GM12874 (cell line): ENCODE measurements at regions not wholly inside any gene's neighbourhood (a gene's known extent, or its start where the extent isn't known, plus 50 kb on each side); places are given as distances from the start of the nearest gene placed in this dataset.

Experiments
- TF ChIP-seq, protein P1 (sequence below): IDR thresholded peaks from 2 replicates; pipeline ENCODE4 v1.5.1; 2011; ENCODE audit warnings: low read depth, mild to moderate bottlenecking, control low read depth, low read length, moderate library complexity; ENCODE audit not compliant: insufficient read depth

GRCh38 chr10:90403211-90404000 lies 454.4 kb downstream of the HTR7 start:
- TF ChIP-seq, protein P1, sequence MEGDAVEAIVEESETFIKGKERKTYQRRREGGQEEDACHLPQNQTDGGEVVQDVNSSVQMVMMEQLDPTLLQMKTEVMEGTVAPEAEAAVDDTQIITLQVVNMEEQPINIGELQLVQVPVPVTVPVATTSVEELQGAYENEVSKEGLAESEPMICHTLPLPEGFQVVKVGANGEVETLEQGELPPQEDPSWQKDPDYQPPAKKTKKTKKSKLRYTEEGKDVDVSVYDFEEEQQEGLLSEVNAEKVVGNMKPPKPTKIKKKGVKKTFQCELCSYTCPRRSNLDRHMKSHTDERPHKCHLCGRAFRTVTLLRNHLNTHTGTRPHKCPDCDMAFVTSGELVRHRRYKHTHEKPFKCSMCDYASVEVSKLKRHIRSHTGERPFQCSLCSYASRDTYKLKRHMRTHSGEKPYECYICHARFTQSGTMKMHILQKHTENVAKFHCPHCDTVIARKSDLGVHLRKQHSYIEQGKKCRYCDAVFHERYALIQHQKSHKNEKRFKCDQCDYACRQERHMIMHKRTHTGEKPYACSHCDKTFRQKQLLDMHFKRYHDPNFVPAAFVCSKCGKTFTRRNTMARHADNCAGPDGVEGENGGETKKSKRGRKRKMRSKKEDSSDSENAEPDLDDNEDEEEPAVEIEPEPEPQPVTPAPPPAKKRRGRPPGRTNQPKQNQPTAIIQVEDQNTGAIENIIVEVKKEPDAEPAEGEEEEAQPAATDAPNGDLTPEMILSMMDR: no peak

DNA sequence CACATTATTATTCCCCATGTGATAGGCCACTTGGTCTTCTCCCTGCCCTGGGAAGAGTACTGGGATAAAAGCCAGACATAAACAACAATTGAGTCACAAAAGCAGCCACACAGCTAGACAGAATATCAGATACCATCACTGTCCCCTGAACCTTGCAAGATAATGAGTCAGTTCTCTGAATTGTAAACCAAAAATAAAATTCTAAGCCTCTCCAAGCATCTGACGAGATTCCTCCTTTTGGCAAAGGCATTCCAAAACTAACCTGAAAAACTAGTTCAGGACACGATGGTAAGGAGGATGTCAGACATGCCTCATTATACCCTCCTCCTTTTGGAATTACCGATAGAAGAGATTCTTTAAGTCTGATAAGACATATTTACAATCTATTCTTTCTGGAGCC lies 450.7 kb downstream of the HTR7 start:
- TF ChIP-seq, protein P1: no peak

GRCh38 chr10:90407851-90408250 lies 450.0 kb downstream of the HTR7 start:
- TF ChIP-seq, protein P1: no peak

- TF ChIP-seq, protein P1: no peak
These were observed 445.3 kb downstream of the HTR7 start for GRCh38 chr10:90412582-90412981.

GRCh38 chr10:90413196-90413595 lies 444.6 kb downstream of the HTR7 start:
- TF ChIP-seq, protein P1: no peak

DNA sequence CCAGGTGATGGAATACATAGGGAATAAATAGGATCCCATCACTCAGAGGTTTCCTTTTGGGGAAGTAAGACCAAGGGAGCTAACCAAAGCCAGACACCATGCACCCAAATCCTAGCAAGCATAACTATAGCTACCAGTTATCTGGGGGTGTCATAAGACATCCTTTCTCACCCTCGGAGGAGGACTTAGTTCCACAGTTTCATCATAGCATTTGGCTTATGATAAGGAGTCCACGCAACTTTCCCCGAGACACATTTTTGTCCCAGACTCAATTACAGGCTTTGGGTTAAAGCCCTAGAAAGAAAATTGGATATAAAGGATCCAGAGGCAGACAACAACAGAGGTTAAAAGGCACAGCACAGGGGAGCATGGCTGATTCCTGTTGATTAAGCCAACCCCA lies 442.9 kb downstream of the HTR7 start:
- TF ChIP-seq, protein P1: no peak

GRCh38 chr10:90417029-90417428 lies 440.8 kb downstream of the HTR7 start:
- TF ChIP-seq, protein P1: no peak
